NAMALWA (cell line): ENCODE measurements at regions not wholly inside any gene's neighbourhood (a gene's known extent, or its start where the extent isn't known, plus 50 kb on each side); places are given as distances from the start of the nearest gene placed in this dataset.
"Not testable (repeated sequence)": the region's sequence is repeated elsewhere in the genome, so short reads cannot be mapped to it uniquely, and the experiment has no call there.

Source experiments
- DNase-seq: peaks from one replicate; pipeline ENCODE4 v3.0.0-alpha.2; 2015; ENCODE audit warnings: low spot score

DNA sequence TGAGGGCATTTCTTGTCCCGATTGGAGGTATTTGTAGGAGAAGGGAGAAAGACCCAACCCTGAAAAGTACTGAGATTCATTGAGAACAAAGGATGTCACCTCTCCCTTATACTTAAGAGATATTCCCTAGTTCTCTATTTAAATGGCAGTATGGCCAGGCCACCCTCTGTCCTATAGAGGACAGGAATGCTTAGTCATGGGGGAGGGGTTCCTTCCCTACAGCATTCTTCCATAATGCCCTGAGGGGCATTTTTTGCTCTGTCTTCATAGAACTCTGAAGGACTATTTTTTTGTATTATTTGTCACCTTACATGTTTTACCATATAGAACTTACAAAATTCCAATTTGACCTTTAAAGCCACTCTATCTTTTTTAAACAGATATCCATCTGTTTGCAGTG lies 176.3 kb downstream of the TMEM161B start:
- DNase-seq, result no peak

DNA sequence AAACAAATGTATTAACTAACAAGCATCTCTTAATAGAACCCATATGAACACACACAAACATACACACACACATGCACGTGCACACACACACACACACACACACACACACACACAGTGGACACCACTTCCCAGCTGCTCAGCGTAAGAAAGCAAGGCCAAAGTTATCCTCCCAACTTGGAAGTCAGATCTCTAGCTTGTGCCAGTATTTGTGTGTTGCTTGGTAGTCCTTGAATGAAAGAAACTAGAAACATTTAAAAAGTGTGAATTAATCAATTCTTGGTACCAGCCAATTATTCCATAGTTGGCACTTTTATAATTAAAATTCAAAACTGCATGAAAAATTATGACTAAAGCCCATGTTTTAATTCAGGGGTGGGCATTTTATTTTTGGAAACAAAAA lies 178.1 kb downstream of the TMEM161B start:
- DNase-seq, result no peak

DNA sequence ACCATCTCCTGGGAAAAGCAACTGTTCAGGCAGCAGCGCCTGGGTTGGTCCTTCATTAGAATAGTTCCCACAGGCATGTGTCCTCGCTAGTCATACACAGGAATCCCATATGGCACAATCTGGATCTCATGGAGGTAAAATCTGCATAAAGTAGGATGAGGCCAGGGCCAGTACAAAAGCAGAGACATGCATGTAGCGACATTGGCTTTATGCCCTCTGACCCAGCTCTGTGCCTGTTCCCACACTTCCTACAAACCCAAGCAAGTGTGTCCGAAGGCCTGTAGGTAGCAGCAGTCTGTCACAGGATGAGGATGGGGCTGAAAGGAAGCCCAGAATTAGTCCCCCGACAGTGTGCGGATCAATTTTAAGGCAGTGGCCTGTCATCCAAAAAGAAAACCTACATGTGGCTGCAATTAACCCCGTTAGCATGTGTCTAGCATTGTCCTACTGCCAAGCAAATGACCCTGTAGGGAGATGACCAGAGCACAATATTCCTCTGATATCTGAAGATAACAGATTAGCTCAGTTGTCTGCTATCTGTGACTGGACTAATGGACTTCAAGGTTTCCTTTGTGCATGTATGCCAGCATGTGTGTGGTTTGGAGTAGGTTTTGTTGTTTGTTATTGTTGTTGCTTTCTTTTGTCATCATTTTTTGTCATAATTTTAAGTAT lies 178.8 kb downstream of the TMEM161B start:
- no peak for DNase-seq

DNA sequence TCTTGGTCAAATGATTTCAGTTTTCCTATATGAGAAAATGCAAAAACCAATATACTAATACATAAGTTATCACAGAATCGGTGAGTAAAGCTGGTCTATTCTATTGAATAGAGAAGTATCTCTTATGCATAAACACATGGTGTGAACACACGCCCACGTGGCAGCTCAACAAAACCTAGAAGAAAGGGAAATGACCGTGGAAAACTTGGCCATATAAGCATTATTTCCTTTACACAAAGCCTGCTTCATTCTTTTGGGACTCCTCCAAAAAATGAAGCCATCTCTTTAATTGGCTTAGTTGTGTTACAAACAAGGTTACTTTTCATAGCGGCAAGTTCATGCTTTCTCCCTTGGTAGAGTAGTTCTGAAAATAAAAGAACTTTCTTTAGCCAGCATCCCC lies 183.2 kb downstream of the TMEM161B start:
- no peak for DNase-seq

DNA sequence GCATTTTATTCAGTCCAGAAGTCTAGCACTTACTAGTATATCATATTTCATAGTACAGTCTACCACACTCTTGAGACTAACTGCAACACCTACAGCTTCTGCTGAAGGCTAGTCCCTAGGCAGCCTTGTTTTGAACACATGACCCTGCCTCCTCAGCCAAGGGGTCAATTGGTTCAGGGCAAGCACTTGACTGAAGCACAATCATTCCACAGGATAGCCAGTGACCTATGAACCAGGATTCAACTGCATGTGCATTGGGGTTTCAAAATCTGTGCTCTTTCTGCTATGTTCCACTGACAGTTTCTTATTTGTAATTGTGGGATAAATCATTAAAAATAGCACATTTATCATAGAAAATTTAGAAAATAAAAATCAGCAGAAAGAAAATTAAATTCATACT lies 186.8 kb downstream of the TMEM161B start:
- no peak for DNase-seq

DNA sequence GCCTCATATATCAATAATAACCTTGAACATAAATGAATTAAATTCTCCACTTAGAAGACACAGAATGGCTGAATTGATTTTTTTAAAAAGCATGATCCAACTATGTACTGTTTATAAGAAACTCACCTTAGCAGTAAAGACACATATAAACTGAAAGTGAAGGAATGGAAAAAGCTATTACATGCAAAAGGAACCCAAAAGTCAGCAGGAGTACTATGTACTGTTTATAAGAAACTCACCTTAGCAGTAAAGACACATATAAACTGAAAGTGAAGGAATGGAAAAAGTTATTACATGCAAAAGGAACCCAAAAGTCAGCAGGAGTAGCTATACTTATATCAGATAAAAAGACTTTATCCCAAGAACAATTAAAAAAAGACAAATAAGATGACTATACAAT lies 204.8 kb downstream of the TMEM161B start:
- DNase-seq, result no peak

DNA sequence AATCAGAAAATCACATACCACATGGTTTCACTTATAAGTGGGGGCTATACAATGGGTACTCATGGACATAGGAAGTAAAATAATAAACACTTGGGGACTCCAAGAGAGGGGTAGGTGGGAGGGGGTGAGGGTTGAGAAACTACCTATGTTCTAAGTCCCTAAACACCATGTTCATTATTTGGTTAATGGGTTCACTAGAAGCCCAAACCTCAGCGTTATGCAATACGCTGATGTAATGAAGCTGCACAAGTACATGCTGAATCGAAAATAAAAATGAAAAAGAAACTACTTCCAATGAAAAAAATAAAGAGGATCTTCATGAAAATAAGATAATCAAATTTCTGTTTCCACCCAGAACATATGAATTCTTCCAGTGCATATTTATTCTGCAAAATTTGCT lies 208.5 kb downstream of the TMEM161B start:
- DNase-seq, result no peak

DNA sequence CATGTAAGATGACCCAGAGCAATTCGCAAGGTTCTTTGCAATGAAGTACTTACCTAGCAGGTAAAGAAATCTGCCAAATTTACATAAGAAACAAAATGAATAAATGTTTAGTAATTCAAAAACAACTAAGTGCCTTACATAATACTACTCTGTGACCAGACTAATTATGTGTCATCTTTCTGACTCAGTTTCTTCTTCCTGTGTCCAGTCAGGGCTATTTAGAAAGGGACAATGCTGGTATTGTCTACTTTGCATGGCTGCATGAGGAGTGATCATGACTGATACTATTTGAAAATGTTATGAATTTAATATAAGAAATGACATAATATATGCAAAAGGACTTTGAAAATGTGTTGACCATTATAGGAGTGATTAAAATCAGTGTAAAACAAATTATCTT lies 210.0 kb downstream of the TMEM161B start:
- no peak for DNase-seq

DNA sequence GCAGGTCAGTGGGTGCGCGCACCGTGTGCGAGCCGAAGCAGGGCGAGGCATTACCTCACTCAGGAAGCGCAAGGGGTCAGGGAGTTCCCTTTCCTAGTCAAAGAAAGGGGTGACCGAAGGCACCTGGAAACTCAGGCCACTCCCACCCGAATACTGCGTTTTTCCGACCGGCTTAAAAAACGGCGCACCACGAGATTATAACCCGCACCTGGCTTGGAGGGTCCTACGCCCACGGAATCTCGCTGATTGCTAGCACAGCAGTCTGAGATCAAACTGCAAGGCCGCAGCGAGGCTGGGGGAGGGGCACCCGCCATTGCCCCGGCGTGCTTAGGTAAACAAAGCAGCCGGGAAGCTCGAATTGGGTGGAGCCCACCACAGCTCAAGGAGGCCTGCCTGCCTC lies 216.2 kb downstream of the TMEM161B start:
- not testable (repeated sequence) for DNase-seq

DNA sequence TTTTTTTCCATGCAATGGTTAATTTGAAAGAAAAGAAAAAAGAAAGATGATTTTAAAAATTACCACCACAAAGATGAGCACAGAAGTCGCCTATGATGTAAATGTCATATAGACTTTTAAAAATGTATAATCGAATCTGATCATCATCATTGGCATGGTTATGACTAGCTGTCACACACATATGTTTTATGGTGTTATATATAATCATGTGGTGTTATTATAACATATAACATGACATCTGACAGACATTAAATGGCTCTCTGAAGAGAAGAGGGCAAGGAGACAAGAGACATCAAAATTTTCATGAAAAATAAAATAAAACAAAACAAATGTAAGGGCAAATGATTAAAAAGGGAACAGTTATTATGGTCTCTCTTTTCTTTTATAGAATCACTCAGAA lies 217.5 kb downstream of the TMEM161B start:
- DNase-seq, result no peak

DNA sequence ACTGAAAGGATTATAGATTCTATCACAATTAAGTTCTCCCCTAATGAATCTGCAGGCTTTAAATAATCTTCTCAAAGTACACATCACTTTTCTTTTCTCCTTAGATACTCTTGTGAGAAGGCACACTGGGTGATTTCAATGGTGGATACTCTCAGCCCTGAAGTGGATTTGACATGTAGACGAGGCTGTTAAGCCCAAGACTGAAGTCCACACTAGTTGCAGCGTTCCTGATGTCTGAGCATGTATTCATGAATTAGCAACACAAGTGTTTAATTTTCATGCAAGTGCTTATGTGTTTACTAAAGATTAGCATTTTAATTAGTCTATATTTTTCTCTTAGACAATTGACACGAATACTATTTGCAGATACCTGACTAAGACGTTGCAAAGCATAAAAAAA lies 218.9 kb downstream of the TMEM161B start:
- no peak for DNase-seq

DNA sequence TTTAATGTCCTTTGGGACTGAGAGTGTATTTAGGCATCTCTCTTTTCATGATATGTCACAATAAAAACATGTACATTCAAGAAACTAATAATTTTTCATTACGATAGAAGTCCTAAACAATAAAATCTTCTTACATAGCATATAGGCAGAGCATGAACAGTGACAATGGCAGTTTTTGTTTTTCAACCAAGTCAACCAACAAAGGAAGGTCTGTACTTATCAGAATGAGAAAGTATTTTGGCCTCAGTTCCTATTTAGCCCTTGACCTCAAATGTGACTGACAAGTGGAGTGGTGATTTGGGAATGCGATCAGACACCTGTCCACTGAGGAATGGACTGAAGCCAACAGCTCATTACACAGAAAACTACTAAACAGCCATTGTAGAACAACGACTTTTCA lies 219.5 kb downstream of the TMEM161B start:
- DNase-seq, result no peak

DNA sequence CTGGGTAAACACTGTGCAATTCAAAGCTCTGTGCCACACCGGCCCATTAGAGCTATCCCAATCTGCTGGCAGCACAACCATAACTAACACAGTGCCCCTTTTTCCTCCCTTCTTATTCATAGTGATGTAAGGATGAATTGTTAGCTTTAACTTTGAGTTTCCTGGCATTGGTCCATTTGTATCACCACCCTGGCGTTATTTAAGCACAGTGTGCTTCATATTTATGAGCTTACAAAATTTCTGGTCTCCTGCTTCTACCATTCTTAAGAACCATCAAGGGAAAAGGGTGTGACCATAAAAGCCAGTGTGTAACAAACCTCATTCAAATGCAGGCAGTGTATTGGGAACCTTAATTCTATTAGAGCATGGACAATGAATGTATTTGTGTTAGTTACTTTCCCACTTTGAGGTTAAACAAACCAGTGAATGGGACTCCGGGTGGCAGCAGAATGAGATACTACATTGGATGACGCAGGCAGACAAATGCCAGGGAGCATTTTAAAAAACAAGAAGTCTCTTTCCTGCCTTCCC lies 222.6 kb downstream of the TMEM161B start:
- DNase-seq, result no peak

DNA sequence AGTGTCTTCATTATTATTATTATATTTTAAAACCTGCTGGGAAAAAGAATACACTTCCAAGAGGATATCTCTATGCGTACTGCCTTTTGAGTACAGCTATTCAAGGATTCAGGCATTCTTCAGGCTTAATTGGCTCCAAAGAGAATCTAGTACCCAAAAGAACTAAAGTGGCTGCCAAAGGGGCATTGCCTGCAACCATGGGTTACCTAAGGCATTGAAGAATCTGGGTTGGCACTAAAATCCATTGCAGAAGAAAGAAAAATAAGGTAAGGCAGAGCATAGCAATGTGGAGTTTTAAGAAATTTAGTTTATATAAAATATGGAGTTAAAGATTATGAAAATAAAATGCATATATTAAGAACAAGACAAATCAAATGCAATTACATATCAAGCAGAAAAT lies 223.5 kb downstream of the TMEM161B start:
- no peak for DNase-seq

DNA sequence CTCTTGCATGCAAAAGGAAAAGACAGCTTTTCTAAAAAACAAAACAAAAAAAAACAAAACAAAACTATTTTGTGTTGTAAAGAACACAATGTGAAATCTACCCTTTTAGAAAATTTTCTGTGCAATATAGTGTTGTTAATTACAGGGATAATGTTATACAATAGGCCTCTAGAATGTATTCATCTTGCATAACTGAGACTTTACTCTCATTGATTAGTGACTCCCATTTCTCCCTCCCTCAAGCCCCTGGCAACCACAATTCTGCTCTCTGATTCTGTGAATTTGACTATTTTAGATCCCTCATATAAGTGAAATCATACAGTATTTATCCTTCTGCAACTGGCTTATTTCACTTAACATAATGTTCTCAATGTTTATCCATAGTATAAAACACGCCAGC lies 234.1 kb downstream of the TMEM161B start:
- DNase-seq, result no peak

DNA sequence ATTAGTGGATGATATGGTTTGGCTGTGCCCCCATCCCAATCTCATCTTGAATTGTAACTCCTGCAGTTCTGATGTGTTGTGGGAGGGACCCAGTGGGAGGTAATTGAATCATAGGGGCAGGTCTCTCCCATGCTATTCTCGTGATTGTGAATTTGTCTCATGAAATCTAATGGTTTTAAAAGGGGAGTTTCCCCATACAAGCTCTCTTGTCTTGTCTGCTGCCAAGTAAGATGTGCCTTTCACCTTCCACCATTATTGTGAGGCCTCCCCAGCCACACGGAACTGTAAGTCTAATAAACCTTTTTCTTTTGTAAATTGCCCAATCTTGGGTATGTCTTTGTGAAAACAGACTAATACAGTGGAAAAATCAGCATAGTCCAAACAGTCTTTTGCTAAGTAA lies 235.5 kb downstream of the TMEM161B start:
- DNase-seq, result no peak

DNA sequence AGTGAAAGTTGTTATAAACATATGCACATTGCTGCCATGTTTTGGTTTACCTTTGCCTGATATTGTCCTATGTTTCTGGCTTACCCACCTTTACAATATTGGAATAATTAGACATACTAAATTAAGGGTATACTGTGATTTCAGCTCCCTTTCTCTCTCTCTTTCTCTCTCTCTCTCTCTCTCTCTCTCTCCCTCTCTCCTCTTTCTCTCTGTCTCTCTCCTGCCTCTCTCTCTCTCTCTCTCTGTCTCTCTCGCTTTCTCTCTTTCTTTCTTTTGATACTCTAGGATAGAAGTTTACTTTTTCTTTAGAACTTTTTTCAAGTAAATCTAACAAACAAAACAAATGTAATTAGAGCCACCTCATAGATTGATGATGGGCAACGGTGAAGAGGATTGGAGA lies 239.6 kb downstream of the TMEM161B start:
- no peak for DNase-seq

DNA sequence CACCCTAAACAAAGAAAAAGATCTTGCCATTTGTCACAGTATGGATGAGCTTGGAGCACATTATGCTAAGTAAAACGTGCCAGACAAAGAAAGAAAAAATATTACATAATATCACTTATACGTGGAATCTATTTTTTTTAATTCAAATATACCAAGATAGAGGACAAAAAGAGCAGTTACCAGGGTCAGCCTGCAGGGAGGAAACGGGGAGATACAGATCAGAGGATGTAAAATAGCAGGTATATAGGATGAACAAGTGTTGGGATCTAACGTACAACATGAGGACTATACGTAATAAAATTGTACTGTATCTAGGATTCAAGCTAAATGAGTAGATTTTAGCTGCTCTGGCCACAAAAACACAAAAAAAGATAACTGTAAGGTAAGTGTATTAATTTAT lies 247.5 kb downstream of the TMEM161B start:
- peak; percentile 15 for DNase-seq

DNA sequence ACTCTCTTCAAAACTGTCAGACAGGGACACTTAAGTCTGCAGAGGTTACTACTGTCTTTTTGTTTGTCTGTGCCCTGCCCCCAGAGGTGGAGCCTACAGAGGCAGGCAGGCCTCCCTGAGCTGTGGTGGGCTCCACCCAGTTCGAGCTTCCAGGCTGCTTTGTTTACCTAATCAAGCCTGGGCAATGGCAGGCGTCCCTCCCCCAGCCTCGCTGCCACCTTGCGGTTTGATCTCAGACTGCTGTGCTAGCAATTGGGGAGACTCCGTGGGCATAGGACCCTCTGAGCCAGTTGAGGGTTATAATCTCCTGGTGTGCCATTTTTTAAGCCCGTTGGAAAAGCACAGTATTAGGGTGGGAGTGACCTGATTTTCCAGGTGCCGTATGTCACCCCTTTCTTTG lies 253.7 kb downstream of the TMEM161B start:
- DNase-seq, result not testable (repeated sequence)

DNA sequence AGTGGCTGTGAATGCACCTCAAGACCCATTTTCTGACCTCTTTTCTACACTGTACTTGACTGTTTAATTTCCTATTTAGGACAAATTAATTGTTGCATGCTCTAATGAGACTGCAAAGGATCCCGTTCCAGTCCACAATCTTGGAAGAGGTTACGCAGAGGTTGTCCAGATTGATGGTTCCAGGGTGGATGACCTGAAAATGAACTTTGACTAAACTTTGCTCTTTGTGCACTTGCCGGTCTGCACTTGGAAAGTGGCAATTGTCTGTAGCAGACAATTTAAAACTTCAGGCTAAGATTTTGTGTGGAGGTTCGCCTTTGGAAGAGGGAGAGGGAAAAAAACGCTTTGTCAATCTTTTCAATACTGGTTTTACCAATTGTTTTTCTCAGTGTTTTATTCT lies 267.8 kb downstream of the TMEM161B start:
- no peak for DNase-seq

DNA sequence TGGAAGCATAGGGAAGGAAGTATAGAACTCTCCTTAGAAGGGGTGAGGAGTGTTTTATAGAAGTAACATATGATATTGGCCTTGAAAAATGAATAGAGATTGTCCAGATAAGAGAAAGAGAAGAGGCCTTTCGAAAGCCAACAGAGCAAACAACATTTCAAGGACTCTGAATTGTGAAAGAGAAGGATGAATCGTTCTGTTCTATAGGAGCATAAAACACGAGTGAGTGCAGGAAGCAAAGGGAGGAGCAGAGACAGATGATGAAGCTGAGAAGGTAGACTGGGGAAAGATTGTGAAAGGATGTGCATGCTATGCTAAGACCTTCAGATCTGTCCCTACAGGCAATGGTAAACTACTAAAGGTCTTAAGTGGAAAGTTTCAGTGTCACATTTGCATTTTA lies 271.0 kb downstream of the TMEM161B start:
- no peak for DNase-seq

DNA sequence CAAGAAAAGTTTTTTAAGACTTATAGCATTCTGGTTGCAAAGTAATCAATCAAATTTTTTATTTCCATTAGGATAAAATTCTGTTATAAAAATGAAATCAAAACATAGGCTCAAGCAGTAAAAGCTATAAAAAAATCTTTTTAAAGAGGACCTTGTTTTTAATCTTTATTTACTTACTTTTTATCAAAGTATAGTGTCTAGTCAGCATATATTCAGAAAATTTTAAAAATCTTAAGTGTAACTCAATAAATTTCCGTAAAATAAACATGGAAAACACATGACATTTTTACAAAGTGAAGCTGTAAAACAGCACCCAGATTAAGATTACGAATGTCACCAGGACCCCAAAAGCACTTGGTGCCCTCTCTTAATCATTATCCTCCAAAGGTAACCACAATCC lies 302.4 kb downstream of the TMEM161B start:
- DNase-seq, result no peak

DNA sequence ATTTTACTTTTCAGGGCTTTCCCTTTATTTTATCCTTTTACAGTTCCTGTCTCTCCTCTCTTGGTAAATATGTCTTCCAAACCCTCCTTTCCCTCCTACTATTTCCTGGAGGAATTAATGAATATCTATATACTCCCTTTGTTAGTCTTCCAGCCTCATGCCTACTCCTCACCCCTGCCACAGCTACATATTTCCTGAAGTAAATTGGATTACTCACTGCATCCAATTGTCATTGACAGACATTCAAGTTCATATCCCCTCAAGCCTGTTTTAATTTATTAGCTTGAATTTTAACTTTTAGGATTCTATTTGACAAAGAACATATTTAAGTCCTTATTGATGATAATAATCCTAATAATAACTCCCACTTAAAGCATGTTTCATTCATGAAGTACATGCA lies 314.5 kb downstream of the TMEM161B start:
- no peak for DNase-seq

DNA sequence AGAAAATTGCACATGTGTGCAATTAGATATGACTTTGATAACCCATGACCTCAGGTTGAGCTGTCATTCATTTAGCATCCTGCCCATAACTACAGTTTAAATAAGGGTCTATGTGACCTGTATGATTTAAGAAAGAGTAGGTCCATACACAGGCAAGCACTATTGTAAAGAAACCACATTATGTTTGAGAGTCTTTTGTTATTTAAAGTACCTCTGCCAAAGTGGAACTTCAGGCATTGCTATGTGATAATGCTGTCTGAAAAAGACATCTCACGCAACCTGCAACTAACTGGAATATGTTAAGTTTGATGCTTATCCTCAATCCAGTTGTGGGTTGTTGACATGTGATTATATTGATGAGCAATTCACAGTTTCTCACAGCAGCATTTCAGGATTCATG lies 317.0 kb downstream of the TMEM161B start:
- DNase-seq, result no peak
